ENCODE measurements at regions not wholly inside any gene's neighbourhood (a gene's known extent, or its start where the extent isn't known, plus 50 kb on each side); places are given as distances from the start of the nearest gene placed in this dataset.

GRCh38 chr17:34527908-34528470 lies 51.4 kb upstream of the TMEM132E start:
- Histone ChIP-seq H3K4me3 (ENCODE audit: low read depth in 1 of 5, low read length in 5 of 5) (no peak overlapping the region), H3K36me3 (ENCODE audit: control insufficient read depth in 5 of 5, insufficient read depth in 5 of 5, low read length in 5 of 5) (no peaks in the 10 kb centered on the region), H3K27me3 (ENCODE audit: control insufficient read depth in 5 of 5, insufficient read depth in 4 of 5, low read length in 5 of 5) (peaks cover 8 to 18% (median 11%) of the 10 kb centered on the region in 5 donors), H3K4me1 (ENCODE audit: control insufficient read depth in 5 of 5, insufficient read depth in 5 of 5, low read length in 5 of 5) (peaks cover 0 to 14% (median 3%) of the 10 kb centered on the region in 5 donors), H3K9ac (ENCODE audit: low read length in 5 of 5) (no peak overlapping the region), H3K27ac (ENCODE audit: low read depth, low read length) (no peak overlapping the region), H3K9me3 (ENCODE audit: control insufficient read depth in 5 of 5, low read length in 5 of 5) (no peaks in the 10 kb centered on the region)

GRCh38 chr17:34527136-34527907 lies 52.1 kb upstream of the TMEM132E start:
- Histone ChIP-seq H3K27me3 (ENCODE audit: control insufficient read depth in 5 of 5, insufficient read depth in 4 of 5, low read length in 5 of 5) (peaks cover 8 to 18% (median 11%) of the 10 kb centered on the region in 5 donors), H3K9ac (ENCODE audit: low read length in 5 of 5) (no peak overlapping the region), H3K9me3 (ENCODE audit: control insufficient read depth in 5 of 5, low read length in 5 of 5) (no peaks in the 10 kb centered on the region), H3K4me1 (ENCODE audit: control insufficient read depth in 5 of 5, insufficient read depth in 5 of 5, low read length in 5 of 5) (peaks cover 0 to 10% (median under 1%) of the 10 kb centered on the region in 5 donors), H3K36me3 (ENCODE audit: control insufficient read depth in 5 of 5, insufficient read depth in 5 of 5, low read length in 5 of 5) (no peaks in the 10 kb centered on the region), H3K4me3 (ENCODE audit: low read depth in 1 of 5, low read length in 5 of 5) (no peak overlapping the region), H3K27ac (ENCODE audit: low read depth, low read length) (no peak overlapping the region)

GRCh38 chr17:34525651-34526050 lies 53.7 kb upstream of the TMEM132E start:
- H3K9me3 ChIP-seq (ENCODE audit: control insufficient read depth in 5 of 5, low read length in 5 of 5): no peaks in the 10 kb centered on the region
- H3K9ac ChIP-seq (ENCODE audit: low read length in 5 of 5): no peak overlapping the region
- H3K4me3 ChIP-seq (ENCODE audit: low read depth in 1 of 5, low read length in 5 of 5): no peak overlapping the region
- H3K27ac ChIP-seq (ENCODE audit: low read depth, low read length): no peak overlapping the region
- no peaks in the 10 kb centered on the region for H3K36me3 ChIP-seq (ENCODE audit: control insufficient read depth in 5 of 5, insufficient read depth in 5 of 5, low read length in 5 of 5)
- peaks cover 8 to 23% (median 14%) of the 10 kb centered on the region in 5 donors for H3K27me3 ChIP-seq (ENCODE audit: control insufficient read depth in 5 of 5, insufficient read depth in 4 of 5, low read length in 5 of 5)
- no peaks in the 10 kb centered on the region for H3K4me1 ChIP-seq (ENCODE audit: control insufficient read depth in 5 of 5, insufficient read depth in 5 of 5, low read length in 5 of 5)

- Histone ChIP-seq H3K9ac (ENCODE audit: low read length in 5 of 5) (no peak overlapping the region), H3K4me3 (ENCODE audit: low read depth in 1 of 5, low read length in 5 of 5) (no peak overlapping the region), H3K4me1 (ENCODE audit: control insufficient read depth in 5 of 5, insufficient read depth in 5 of 5, low read length in 5 of 5) (no peaks in the 10 kb centered on the region), H3K36me3 (ENCODE audit: control insufficient read depth in 5 of 5, insufficient read depth in 5 of 5, low read length in 5 of 5) (no peaks in the 10 kb centered on the region), H3K27me3 (ENCODE audit: control insufficient read depth in 5 of 5, insufficient read depth in 4 of 5, low read length in 5 of 5) (peaks cover 4 to 13% (median 9%) of the 10 kb centered on the region in 5 donors), H3K27ac (ENCODE audit: low read depth, low read length) (no peak overlapping the region), H3K9me3 (ENCODE audit: control insufficient read depth in 5 of 5, low read length in 5 of 5) (no peaks in the 10 kb centered on the region)
Measured at GRCh38 chr17:34521955-34522354, 57.4 kb upstream of the TMEM132E start.

- H3K9me3 ChIP-seq (ENCODE audit: control insufficient read depth in 5 of 5, low read length in 5 of 5): no peaks in the 10 kb centered on the region
- no peak overlapping the region for H3K27ac ChIP-seq (ENCODE audit: low read depth, low read length)
- H3K36me3 ChIP-seq (ENCODE audit: control insufficient read depth in 5 of 5, insufficient read depth in 5 of 5, low read length in 5 of 5): no peaks in the 10 kb centered on the region
- no peak overlapping the region for H3K4me3 ChIP-seq (ENCODE audit: low read depth in 1 of 5, low read length in 5 of 5)
- H3K9ac ChIP-seq (ENCODE audit: low read length in 5 of 5): no peak overlapping the region
- H3K4me1 ChIP-seq (ENCODE audit: control insufficient read depth in 5 of 5, insufficient read depth in 5 of 5, low read length in 5 of 5): no peaks in the 10 kb centered on the region
- peaks cover 3 to 11% (median 6%) of the 10 kb centered on the region in 5 donors for H3K27me3 ChIP-seq (ENCODE audit: control insufficient read depth in 5 of 5, insufficient read depth in 4 of 5, low read length in 5 of 5)
Measured at GRCh38 chr17:34519282-34519681, 60.1 kb upstream of the TMEM132E start.

GRCh38 chr17:34517406-34517805 lies 62.0 kb upstream of the TMEM132E start:
- no peaks in the 10 kb centered on the region for H3K9me3 ChIP-seq (ENCODE audit: control insufficient read depth in 5 of 5, low read length in 5 of 5)
- no peaks in the 10 kb centered on the region for H3K4me1 ChIP-seq (ENCODE audit: control insufficient read depth in 5 of 5, insufficient read depth in 5 of 5, low read length in 5 of 5)
- H3K9ac ChIP-seq (ENCODE audit: low read length in 5 of 5): no peak overlapping the region
- H3K36me3 ChIP-seq (ENCODE audit: control insufficient read depth in 5 of 5, insufficient read depth in 5 of 5, low read length in 5 of 5): no peaks in the 10 kb centered on the region
- no peak overlapping the region for H3K27ac ChIP-seq (ENCODE audit: low read depth, low read length)
- H3K27me3 ChIP-seq (ENCODE audit: control insufficient read depth in 5 of 5, insufficient read depth in 4 of 5, low read length in 5 of 5): peaks cover 9 to 18% (median 11%) of the 10 kb centered on the region in 5 donors
- H3K4me3 ChIP-seq (ENCODE audit: low read depth in 1 of 5, low read length in 5 of 5): no peak overlapping the region

GRCh38 chr17:34511931-34512330 lies 67.5 kb upstream of the TMEM132E start:
- Histone ChIP-seq H3K27me3 (ENCODE audit: control insufficient read depth in 5 of 5, insufficient read depth in 4 of 5, low read length in 5 of 5) (peaks cover 5 to 12% (median 8%) of the 10 kb centered on the region in 5 donors), H3K9ac (ENCODE audit: low read length in 5 of 5) (no peak overlapping the region), H3K36me3 (ENCODE audit: control insufficient read depth in 5 of 5, insufficient read depth in 5 of 5, low read length in 5 of 5) (no peaks in the 10 kb centered on the region), H3K4me1 (ENCODE audit: control insufficient read depth in 5 of 5, insufficient read depth in 5 of 5, low read length in 5 of 5) (peaks cover 0 to 3% (median 0%) of the 10 kb centered on the region in 5 donors), H3K9me3 (ENCODE audit: control insufficient read depth in 5 of 5, low read length in 5 of 5) (no peaks in the 10 kb centered on the region), H3K4me3 (ENCODE audit: low read depth in 1 of 5, low read length in 5 of 5) (no peak overlapping the region), H3K27ac (ENCODE audit: low read depth, low read length) (no peak overlapping the region)

- Histone ChIP-seq H3K27me3 (ENCODE audit: control insufficient read depth in 5 of 5, insufficient read depth in 4 of 5, low read length in 5 of 5) (peaks cover 5 to 12% (median 10%) of the 10 kb centered on the region in 5 donors), H3K36me3 (ENCODE audit: control insufficient read depth in 5 of 5, insufficient read depth in 5 of 5, low read length in 5 of 5) (no peaks in the 10 kb centered on the region), H3K27ac (ENCODE audit: low read depth, low read length) (no peak overlapping the region), H3K4me1 (ENCODE audit: control insufficient read depth in 5 of 5, insufficient read depth in 5 of 5, low read length in 5 of 5) (peaks cover 0 to 3% (median 0%) of the 10 kb centered on the region in 5 donors), H3K4me3 (ENCODE audit: low read depth in 1 of 5, low read length in 5 of 5) (no peak overlapping the region), H3K9ac (ENCODE audit: low read length in 5 of 5) (no peak overlapping the region), H3K9me3 (ENCODE audit: control insufficient read depth in 5 of 5, low read length in 5 of 5) (no peaks in the 10 kb centered on the region)
Measured at GRCh38 chr17:34511265-34511664, 68.1 kb upstream of the TMEM132E start.

GRCh38 chr17:34504814-34505484 lies 74.4 kb upstream of the TMEM132E start:
- peaks cover 0 to 26% (median 7%) of the 10 kb centered on the region in 5 donors for H3K27me3 ChIP-seq (ENCODE audit: control insufficient read depth in 5 of 5, insufficient read depth in 4 of 5, low read length in 5 of 5)

More at GRCh38 chr17:34504814-34505484, 74.4 kb upstream of the TMEM132E start:
- Histone ChIP-seq H3K27ac (ENCODE audit: low read depth, low read length) (no peak overlapping the region), H3K4me3 (ENCODE audit: low read depth in 1 of 5, low read length in 5 of 5) (no peak overlapping the region), H3K9ac (ENCODE audit: low read length in 5 of 5) (no peak overlapping the region), H3K9me3 (ENCODE audit: control insufficient read depth in 5 of 5, low read length in 5 of 5) (no peaks in the 10 kb centered on the region), H3K4me1 (ENCODE audit: control insufficient read depth in 5 of 5, insufficient read depth in 5 of 5, low read length in 5 of 5) (peaks cover 0 to 10% (median 4%) of the 10 kb centered on the region in 5 donors), H3K36me3 (ENCODE audit: control insufficient read depth in 5 of 5, insufficient read depth in 5 of 5, low read length in 5 of 5) (no peaks in the 10 kb centered on the region)

Measured in subcutaneous abdominal adipose tissue (tissue), 5 donors.